Left ventricle myocardium inferior (tissue), 1 donor: ENCODE measurements at regions not wholly inside any gene's neighbourhood (a gene's known extent, or its start where the extent isn't known, plus 50 kb on each side); places are given as distances from the start of the nearest gene placed in this dataset.

Source experiments
- DNase-seq: peaks from one replicate; pipeline ENCODE4 v3.0.0-alpha.2; 2020
- H3K27ac ChIP-seq: fragments of 200-600 bp; replicated peaks from 2 replicates; pipeline ENCODE4 v1.8.0; 2021
- H3K27me3 ChIP-seq: fragments of 200-600 bp; 2 replicates; pipeline ENCODE4 v1.8.0; 2021; ENCODE audit warnings: low read depth
- H3K36me3 ChIP-seq: fragments of 200-600 bp; 2 replicates; pipeline ENCODE4 v1.8.0; 2021
- H3K4me1 ChIP-seq: fragments of 200-600 bp; 2 replicates; pipeline ENCODE4 v1.8.0; 2021
- H3K4me3 ChIP-seq: fragments of 200-600 bp; 2 replicates; pipeline ENCODE4 v1.8.0; 2021; ENCODE audit warnings: mild to moderate bottlenecking, moderate library complexity
- H3K9me3 ChIP-seq: fragments of 200-600 bp; replicated peaks from 2 replicates; pipeline ENCODE4 v1.8.0; 2021
- CTCF ChIP-seq: fragments of 200-600 bp; IDR thresholded peaks from 2 replicates; pipeline ENCODE4 v1.8.0; 2021; ENCODE audit warnings: antibody characterized with exemption, mild to moderate bottlenecking, borderline replicate concordance
- intact Hi-C: fragments of 100-400 bp; cut with micrococcal nuclease; formaldehyde crosslinking; loops from one replicate; pipeline ENCODE4 v1.11.0; 2022
- donor health status: DM: no; HTN: yes; CAD: no; lungs with severe emphysema.

GRCh38 chr15:93557696-93558095 lies 468.7 kb upstream of the RGMA start:
- DNase-seq: no peak
- Histone ChIP-seq H3K4me3 (no peak overlapping the region), H3K4me1 (no peaks in the 10 kb centered on the region), H3K36me3 (no peaks in the 10 kb centered on the region), H3K27me3 (no peaks in the 10 kb centered on the region), H3K9me3 (no peaks in the 10 kb centered on the region), H3K27ac (no peak overlapping the region)
- no peak for TF ChIP-seq CTCF
- intact Hi-C loops: no loop called here

- no peak for TF ChIP-seq CTCF
- Histone ChIP-seq H3K36me3 (no peaks in the 10 kb centered on the region), H3K9me3 (no peaks in the 10 kb centered on the region), H3K27ac (no peak overlapping the region), H3K4me3 (no peak overlapping the region), H3K4me1 (no peaks in the 10 kb centered on the region), H3K27me3 (no peaks in the 10 kb centered on the region)
- DNase-seq: no peak
- intact Hi-C loops: no loop called here
Measured at GRCh38 chr15:93553167-93553935, 464.3 kb upstream of the RGMA start.

GRCh38 chr15:93543093-93543492 lies 454.1 kb upstream of the RGMA start:
- Histone ChIP-seq H3K9me3 (peaks cover 9% of the 10 kb centered on the region), H3K27ac (no peak overlapping the region), H3K27me3 (no peaks in the 10 kb centered on the region), H3K4me3 (no peak overlapping the region), H3K4me1 (no peaks in the 10 kb centered on the region), H3K36me3 (no peaks in the 10 kb centered on the region)
- intact Hi-C loops: no loop called here
- no peak for TF ChIP-seq CTCF
- DNase-seq: no peak

- no peak overlapping the region for H3K4me3 ChIP-seq
Measured at GRCh38 chr15:93527374-93528050, 438.5 kb upstream of the RGMA start.

GRCh38 chr15:93524432-93524831 lies 435.4 kb upstream of the RGMA start:
- DNase-seq: no peak
- Histone ChIP-seq H3K27ac (no peak overlapping the region), H3K36me3 (no peaks in the 10 kb centered on the region), H3K9me3 (no peaks in the 10 kb centered on the region), H3K4me1 (peaks cover 6% of the 10 kb centered on the region), H3K27me3 (no peaks in the 10 kb centered on the region), H3K4me3 (no peak overlapping the region)
- no peak for TF ChIP-seq CTCF
- intact Hi-C loops: no loop called here

More at GRCh38 chr15:93527374-93528050, 438.5 kb upstream of the RGMA start:
- Histone ChIP-seq H3K27me3 (no peaks in the 10 kb centered on the region), H3K9me3 (no peaks in the 10 kb centered on the region), H3K36me3 (no peaks in the 10 kb centered on the region), H3K27ac (no peak overlapping the region), H3K4me1 (peaks cover 6% of the 10 kb centered on the region)
- no peak for DNase-seq
- TF ChIP-seq CTCF: no peak
- intact Hi-C loops: no loop called here
